ENCODE measurements at regions not wholly inside any gene's neighbourhood (a gene's known extent, or its start where the extent isn't known, plus 50 kb on each side); places are given as distances from the start of the nearest gene placed in this dataset.

- TF ChIP-seq CTCF (conservative IDR thresholded peaks at IDR 0.05 in 1 of 2, IDR thresholded peaks at IDR 0.05 in 1 of 2; ENCODE audit: low read depth in 1 of 2, low read length in 2 of 2) = no peak
- TF ChIP-seq EZH2 (IDR thresholded peaks at IDR 0.05; ENCODE audit: low read length, missing control alignments) = no peak
Observed at GRCh38 chr2:81858998-81859397, 1554.4 kb upstream of the LRRTM1 start.

Data from fibroblast of lung (primary cell).